ENCODE measurements at regions not wholly inside any gene's neighbourhood (a gene's known extent, or its start where the extent isn't known, plus 50 kb on each side); places are given as distances from the start of the nearest gene placed in this dataset.

- Histone ChIP-seq H3K9ac (ENCODE audit: low read depth, low read length) (no peak overlapping the region), H3K27me3 (ENCODE audit: insufficient read depth, low read length) (no peaks in the 10 kb centered on the region), H3K36me3 (ENCODE audit: insufficient read depth, low read depth, low read length) (no peaks in the 10 kb centered on the region), H3K27ac (ENCODE audit: low read length) (no peak overlapping the region), H3K4me3 (ENCODE audit: low read length) (no peak overlapping the region), H3K9me3 (ENCODE audit: insufficient read depth, low read depth, low read length) (no peaks in the 10 kb centered on the region; the same call in 1 of the 2 replicates), H3K4me1 (ENCODE audit: insufficient read depth, low read length) (no peaks in the 10 kb centered on the region)
Observed at GRCh38 chr10:75314570-75314969, 78.8 kb upstream of the COMTD1 start.

DNA sequence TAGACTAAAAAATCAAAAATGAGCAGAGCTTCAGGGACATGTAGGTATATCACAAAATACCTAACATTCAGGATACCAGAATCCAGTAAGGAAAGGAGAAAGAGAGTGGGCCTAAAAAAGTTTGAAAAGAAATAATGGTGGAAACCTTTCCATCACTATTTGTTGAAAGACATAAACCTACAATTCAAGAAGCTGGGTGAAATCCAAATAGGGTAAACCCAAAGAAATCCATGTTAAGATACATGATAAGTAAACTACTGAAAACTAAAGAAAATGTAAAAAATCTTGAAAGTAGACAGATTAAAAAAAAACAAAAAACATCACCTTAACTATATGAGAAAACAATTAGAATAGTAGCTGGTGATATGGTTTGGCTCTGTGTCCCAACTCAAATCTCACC, 76.7 kb upstream of the COMTD1 start:
- peaks cover under 1% of the 10 kb centered on the region; the same call in 1 of the 2 replicates for H3K9me3 ChIP-seq (ENCODE audit: insufficient read depth, low read depth, low read length)
- no peak overlapping the region for H3K4me3 ChIP-seq (ENCODE audit: low read length)
- no peaks in the 10 kb centered on the region for H3K36me3 ChIP-seq (ENCODE audit: insufficient read depth, low read depth, low read length)
- no peaks in the 10 kb centered on the region for H3K4me1 ChIP-seq (ENCODE audit: insufficient read depth, low read length)
- no peaks in the 10 kb centered on the region for H3K27me3 ChIP-seq (ENCODE audit: insufficient read depth, low read length)
- H3K27ac ChIP-seq (ENCODE audit: low read length) = no peak overlapping the region
- no peak overlapping the region for H3K9ac ChIP-seq (ENCODE audit: low read depth, low read length)

GRCh38 chr10:75305675-75306074, 69.9 kb upstream of the COMTD1 start:
- H3K9ac ChIP-seq (ENCODE audit: low read depth, low read length) = no peak overlapping the region
- H3K4me1 ChIP-seq (ENCODE audit: insufficient read depth, low read length) = no peaks in the 10 kb centered on the region
- peaks cover 21% of the 10 kb centered on the region; the same call in 1 of the 2 replicates for H3K9me3 ChIP-seq (ENCODE audit: insufficient read depth, low read depth, low read length)
- H3K4me3 ChIP-seq (ENCODE audit: low read length) = no peak overlapping the region
- no peaks in the 10 kb centered on the region for H3K27me3 ChIP-seq (ENCODE audit: insufficient read depth, low read length)
- H3K36me3 ChIP-seq (ENCODE audit: insufficient read depth, low read depth, low read length) = no peaks in the 10 kb centered on the region
- no peak overlapping the region for H3K27ac ChIP-seq (ENCODE audit: low read length)

DNA sequence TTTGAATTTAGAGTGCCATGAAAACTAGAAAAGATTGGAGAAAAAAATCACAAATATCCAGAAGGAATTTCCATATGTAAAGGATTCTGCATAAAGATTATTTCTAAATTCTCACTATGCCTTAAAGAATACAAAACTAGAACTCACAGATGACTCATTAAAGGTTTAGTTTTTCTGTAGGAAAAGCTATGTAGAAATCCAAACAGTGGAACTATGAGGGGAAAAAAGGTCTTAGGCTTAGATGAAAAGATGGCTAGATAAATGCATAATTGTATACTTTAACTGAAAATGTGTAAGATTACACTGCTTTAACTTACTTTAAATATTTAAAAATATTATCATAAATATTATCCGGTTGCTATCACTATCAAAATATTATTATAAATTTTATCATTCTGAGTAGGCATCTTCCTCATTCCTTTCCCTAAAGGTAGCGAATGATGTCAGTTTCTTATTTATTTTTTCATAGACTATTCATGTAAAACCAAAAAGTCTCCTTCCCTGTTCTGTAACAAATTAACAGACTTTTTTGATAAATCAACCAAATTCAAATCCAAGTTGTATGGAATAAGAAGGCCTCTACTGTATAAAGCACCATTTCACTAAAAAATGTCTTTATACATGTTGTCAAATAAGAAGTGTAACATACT, 69.1 kb upstream of the COMTD1 start:
- Histone ChIP-seq H3K9me3 (ENCODE audit: insufficient read depth, low read depth, low read length) (peaks cover 21% of the 10 kb centered on the region; the same call in 1 of the 2 replicates), H3K27me3 (ENCODE audit: insufficient read depth, low read length) (no peaks in the 10 kb centered on the region), H3K4me1 (ENCODE audit: insufficient read depth, low read length) (no peaks in the 10 kb centered on the region), H3K27ac (ENCODE audit: low read length) (no peak overlapping the region), H3K9ac (ENCODE audit: low read depth, low read length) (no peak overlapping the region), H3K36me3 (ENCODE audit: insufficient read depth, low read depth, low read length) (no peaks in the 10 kb centered on the region), H3K4me3 (ENCODE audit: low read length) (no peak overlapping the region)

DNA sequence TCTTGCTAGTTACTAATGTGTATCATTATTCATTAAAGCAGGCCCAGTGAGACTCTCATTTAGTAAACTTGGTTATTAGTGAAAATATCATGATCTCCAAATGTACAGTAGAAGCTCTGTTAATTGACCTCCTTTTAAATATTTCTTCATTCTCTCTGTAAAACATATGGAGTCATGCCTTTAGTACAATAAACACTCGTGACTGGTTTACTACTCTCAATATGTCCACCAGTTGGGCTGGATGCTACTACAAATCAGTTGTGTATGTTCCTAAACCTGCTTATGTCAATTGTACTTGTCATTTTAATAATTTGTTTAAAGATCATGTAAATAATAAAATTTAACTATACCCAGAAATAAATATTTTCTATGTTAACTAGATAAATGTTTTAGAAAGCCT, 68.6 kb upstream of the COMTD1 start:
- Histone ChIP-seq H3K4me3 (ENCODE audit: low read length) (no peak overlapping the region), H3K9me3 (ENCODE audit: insufficient read depth, low read depth, low read length) (peaks cover 21% of the 10 kb centered on the region; the same call in 1 of the 2 replicates), H3K4me1 (ENCODE audit: insufficient read depth, low read length) (no peaks in the 10 kb centered on the region), H3K27me3 (ENCODE audit: insufficient read depth, low read length) (no peaks in the 10 kb centered on the region), H3K36me3 (ENCODE audit: insufficient read depth, low read depth, low read length) (no peaks in the 10 kb centered on the region), H3K9ac (ENCODE audit: low read depth, low read length) (no peak overlapping the region), H3K27ac (ENCODE audit: low read length) (no peak overlapping the region)

DNA sequence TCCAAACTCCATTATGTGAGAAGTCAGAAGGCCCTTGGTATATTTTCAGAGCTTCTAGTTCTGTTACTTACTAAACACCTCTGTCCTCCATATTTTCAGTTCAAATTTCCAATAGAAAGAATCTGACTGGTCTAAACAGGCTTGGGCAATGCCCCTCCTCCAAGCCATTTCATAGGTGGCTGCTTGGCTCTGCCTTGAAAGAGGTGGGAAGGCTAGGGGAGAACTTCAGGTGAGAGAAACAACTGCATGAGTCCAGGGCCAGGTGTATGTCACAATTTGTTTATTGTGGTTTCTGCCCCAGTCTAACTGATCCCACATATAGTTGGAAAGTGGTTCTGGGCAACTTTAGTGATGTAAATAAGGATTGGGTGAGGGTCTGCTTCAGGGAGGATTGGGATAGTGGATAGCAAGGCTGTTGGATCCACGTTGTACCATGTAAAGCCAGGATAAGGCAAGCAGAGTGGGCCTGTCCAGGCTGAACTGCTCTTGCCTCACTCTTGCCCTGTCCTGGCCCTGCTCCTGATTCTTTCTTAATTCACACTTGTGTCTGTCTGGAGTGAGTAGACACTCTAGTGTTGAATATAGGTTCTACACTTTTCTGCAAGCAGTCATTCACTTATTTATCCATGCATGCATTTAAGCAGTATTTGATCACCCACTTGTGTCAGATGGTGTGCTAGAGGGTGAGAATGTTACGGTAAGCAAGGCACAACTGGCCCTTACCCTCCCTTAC, 67.5 kb upstream of the COMTD1 start:
- H3K9me3 ChIP-seq (ENCODE audit: insufficient read depth, low read depth, low read length) = peaks cover 21% of the 10 kb centered on the region; the same call in 1 of the 2 replicates
- no peak overlapping the region for H3K9ac ChIP-seq (ENCODE audit: low read depth, low read length)
- H3K27me3 ChIP-seq (ENCODE audit: insufficient read depth, low read length) = no peaks in the 10 kb centered on the region
- H3K4me3 ChIP-seq (ENCODE audit: low read length) = no peak overlapping the region
- H3K36me3 ChIP-seq (ENCODE audit: insufficient read depth, low read depth, low read length) = no peaks in the 10 kb centered on the region
- no peak overlapping the region for H3K27ac ChIP-seq (ENCODE audit: low read length)
- H3K4me1 ChIP-seq (ENCODE audit: insufficient read depth, low read length) = no peaks in the 10 kb centered on the region

DNA sequence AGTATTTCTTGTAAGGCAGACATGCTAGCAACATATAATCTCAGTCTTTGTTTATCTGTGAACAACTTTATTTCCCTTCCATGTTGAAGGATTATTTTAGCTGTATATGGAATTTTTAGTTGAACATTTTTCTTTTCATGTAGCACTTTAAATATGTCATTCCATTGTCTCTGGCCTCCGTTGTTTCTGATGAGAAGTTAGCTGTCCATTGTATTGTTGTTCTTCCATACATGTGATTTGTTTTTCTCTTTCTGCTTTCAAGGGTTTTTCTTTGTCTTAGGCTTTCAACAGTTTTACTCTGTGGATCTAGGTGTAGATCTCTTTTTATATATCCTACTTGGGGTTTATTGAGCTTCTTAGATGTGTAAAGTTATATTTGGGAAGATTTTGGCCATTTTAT, 66.3 kb upstream of the COMTD1 start:
- Histone ChIP-seq H3K27ac (ENCODE audit: low read length) (no peak overlapping the region), H3K36me3 (ENCODE audit: insufficient read depth, low read depth, low read length) (no peaks in the 10 kb centered on the region), H3K27me3 (ENCODE audit: insufficient read depth, low read length) (peaks cover 7% of the 10 kb centered on the region), H3K4me1 (ENCODE audit: insufficient read depth, low read length) (no peaks in the 10 kb centered on the region), H3K4me3 (ENCODE audit: low read length) (no peak overlapping the region), H3K9me3 (ENCODE audit: insufficient read depth, low read depth, low read length) (peaks cover 16% of the 10 kb centered on the region; the same call in 1 of the 2 replicates), H3K9ac (ENCODE audit: low read depth, low read length) (no peak overlapping the region)

GRCh38 chr10:75297021-75297599, 61.4 kb upstream of the COMTD1 start:
- Histone ChIP-seq H3K36me3 (ENCODE audit: insufficient read depth, low read depth, low read length) (no peaks in the 10 kb centered on the region), H3K4me1 (ENCODE audit: insufficient read depth, low read length) (no peaks in the 10 kb centered on the region)

GRCh38 chr10:75295868-75296441, 60.2 kb upstream of the COMTD1 start:
- H3K4me3 ChIP-seq (ENCODE audit: low read length) = 0 out of 2 replicates have a peak overlapping the region, but pooled peaks have one; percentile 71
- no peaks in the 10 kb centered on the region for H3K9me3 ChIP-seq (ENCODE audit: insufficient read depth, low read depth, low read length)
- H3K9ac ChIP-seq (ENCODE audit: low read depth, low read length) = no peak overlapping the region
- no peaks in the 10 kb centered on the region for H3K4me1 ChIP-seq (ENCODE audit: insufficient read depth, low read length)
- H3K27ac ChIP-seq (ENCODE audit: low read length) = no peak overlapping the region
- peaks cover 64% of the 10 kb centered on the region for H3K27me3 ChIP-seq (ENCODE audit: insufficient read depth, low read length)
- H3K36me3 ChIP-seq (ENCODE audit: insufficient read depth, low read depth, low read length) = no peaks in the 10 kb centered on the region

More at GRCh38 chr10:75297021-75297599, 61.4 kb upstream of the COMTD1 start:
- H3K27ac ChIP-seq (ENCODE audit: low read length) = no peak overlapping the region
- peaks cover 4% of the 10 kb centered on the region; the same call in 1 of the 2 replicates for H3K9me3 ChIP-seq (ENCODE audit: insufficient read depth, low read depth, low read length)
- no peak overlapping the region for H3K9ac ChIP-seq (ENCODE audit: low read depth, low read length)
- peaks cover 57% of the 10 kb centered on the region for H3K27me3 ChIP-seq (ENCODE audit: insufficient read depth, low read length)
- no peak overlapping the region for H3K4me3 ChIP-seq (ENCODE audit: low read length)

DNA sequence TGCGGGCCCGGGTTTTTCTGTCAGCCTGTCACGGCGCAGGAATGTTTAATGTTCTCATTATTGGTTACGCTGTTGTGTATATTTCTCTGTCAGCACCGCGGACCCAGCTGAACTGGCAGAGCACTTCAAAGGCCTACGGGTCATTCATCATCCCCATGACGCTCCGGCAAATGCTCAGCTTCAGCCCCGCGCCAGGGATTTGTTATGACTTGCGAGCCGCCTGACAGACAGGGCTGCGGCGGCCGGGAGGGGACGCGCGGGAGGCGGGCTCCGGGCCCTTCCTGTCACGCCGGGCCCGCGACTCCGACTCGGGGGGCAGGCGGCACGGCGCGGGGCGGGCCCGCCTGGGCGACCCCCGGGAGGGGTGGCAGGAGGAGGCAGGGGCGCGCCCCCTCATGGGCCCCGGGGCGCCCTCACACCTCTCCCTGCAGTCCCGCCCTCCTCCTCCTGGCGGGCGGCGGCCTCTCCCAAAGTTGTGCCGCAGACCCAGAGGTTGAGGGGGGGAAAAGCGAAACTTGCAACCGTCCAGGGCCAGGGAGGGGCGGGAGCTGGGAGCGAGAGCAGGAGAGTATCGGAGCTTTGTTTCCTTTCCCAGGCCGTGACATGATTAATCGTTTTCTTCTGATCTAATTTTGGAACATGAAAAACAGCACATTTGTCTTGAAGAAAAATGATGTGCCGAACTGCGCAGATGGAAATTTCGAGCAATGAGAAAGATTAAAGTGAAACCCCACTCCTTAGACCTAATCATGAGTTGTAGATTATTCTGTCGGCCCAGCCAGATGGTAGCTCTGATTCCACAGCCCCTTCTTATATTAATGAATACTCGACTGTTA, 59.3 kb upstream of the COMTD1 start:
- no peak overlapping the region for H3K9ac ChIP-seq (ENCODE audit: low read depth, low read length)
- no peak overlapping the region for H3K27ac ChIP-seq (ENCODE audit: low read length)
- H3K4me3 ChIP-seq (ENCODE audit: low read length) = peak overlapping the region; percentile 71
- no peaks in the 10 kb centered on the region for H3K9me3 ChIP-seq (ENCODE audit: insufficient read depth, low read depth, low read length)
- H3K27me3 ChIP-seq (ENCODE audit: insufficient read depth, low read length) = peaks cover 69% of the 10 kb centered on the region
- H3K36me3 ChIP-seq (ENCODE audit: insufficient read depth, low read depth, low read length) = no peaks in the 10 kb centered on the region
- H3K4me1 ChIP-seq (ENCODE audit: insufficient read depth, low read length) = no peaks in the 10 kb centered on the region

DNA sequence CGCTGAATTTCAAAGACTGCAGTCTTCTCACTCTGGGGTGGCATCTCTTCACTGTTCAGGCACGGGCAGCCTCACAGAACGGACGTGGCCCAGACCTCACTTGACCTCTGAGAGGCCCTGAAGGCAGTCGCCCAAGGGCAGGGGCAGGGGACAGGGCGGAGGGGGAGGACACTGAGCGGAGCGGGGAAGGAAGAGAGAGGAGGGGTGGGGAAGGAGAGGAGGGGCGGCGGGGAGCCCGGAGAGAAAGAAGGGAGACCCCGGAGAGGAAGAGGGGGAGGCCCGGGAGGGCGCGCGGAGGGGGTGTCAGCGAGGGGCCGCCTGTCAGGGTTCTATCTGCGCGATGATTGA, 58.7 kb upstream of the COMTD1 start:
- H3K27me3 ChIP-seq (ENCODE audit: insufficient read depth, low read length) = peaks cover 70% of the 10 kb centered on the region
- H3K27ac ChIP-seq (ENCODE audit: low read length) = no peak overlapping the region
- H3K36me3 ChIP-seq (ENCODE audit: insufficient read depth, low read depth, low read length) = no peaks in the 10 kb centered on the region
- H3K4me1 ChIP-seq (ENCODE audit: insufficient read depth, low read length) = no peaks in the 10 kb centered on the region
- no peaks in the 10 kb centered on the region for H3K9me3 ChIP-seq (ENCODE audit: insufficient read depth, low read depth, low read length)
- H3K4me3 ChIP-seq (ENCODE audit: low read length) = peak overlapping the region; percentile 71
- no peak overlapping the region for H3K9ac ChIP-seq (ENCODE audit: low read depth, low read length)

Measured in iPS-20b (cell line).